Peyer's patch (tissue), 4 donors: ENCODE measurements at regions not wholly inside any gene's neighbourhood (a gene's known extent, or its start where the extent isn't known, plus 50 kb on each side); places are given as distances from the start of the nearest gene placed in this dataset.

Experiments
- DNase-seq, 3 donors: peaks; one replicate each; pipeline ENCODE4 v3.0.0-alpha.2; 2017 to 2019
- H3K27ac ChIP-seq, 4 donors: fragments of 200-600 bp; sonication (generic); one replicate each; pipeline ENCODE4 v1.5.1; 2016 to 2019
- H3K27me3 ChIP-seq, 2 donors: fragments of 200-600 bp; sonication (generic); one replicate each; pipeline ENCODE4 v1.5.1; 2019
- H3K36me3 ChIP-seq, 3 donors: fragments of 200-600 bp; sonication (generic); one replicate each; pipeline ENCODE4 v1.5.1; 2016 to 2019
- H3K4me1 ChIP-seq, 4 donors: fragments of 200-600 bp; sonication (generic); one replicate each; pipeline ENCODE4 v1.5.1; 2016 to 2019
- H3K4me3 ChIP-seq, 4 donors: fragments of 200-600 bp; sonication (generic); 1 replicate in 3 of 4; 2 replicates in 1 of 4; pipeline ENCODE4 v1.5.1; 2016 to 2019; ENCODE audit warnings: mild to moderate bottlenecking in 1 of 4
- H3K9me3 ChIP-seq, 4 donors: fragments of 200-600 bp; sonication (generic); one replicate each; pipeline ENCODE4 v1.5.1; 2016 to 2019; ENCODE audit warnings: mild to moderate bottlenecking in 1 of 4
- CTCF ChIP-seq, 6 experiments: fragments of 450-650 bp in 4 of 6; fragments of 200-600 bp in 2 of 6; sonication (generic) in 1 of 6; IDR thresholded peaks; one replicate each; pipeline ENCODE4 v1.5.1; 2017 to 2019; ENCODE audit warnings: antibody characterized with exemption in 6 of 6, mild to moderate bottlenecking in 3 of 6, moderate library complexity in 1 of 6
- POLR2A ChIP-seq, 2 donors: fragments of 450-650 bp; IDR thresholded peaks; one replicate each; pipeline ENCODE4 v1.5.1; 2017; ENCODE audit warnings: antibody characterized with exemption in 2 of 2, mild to moderate bottlenecking in 2 of 2, moderate library complexity in 2 of 2
- small RNA-seq, 2 donors: library from RNA; depleted of rRNA; stranded (forward); fragments of <200 nt; gene quantifications; one replicate each; pipeline ENCODE3, GENCODE V24; 2016

- Histone ChIP-seq H3K36me3 (no peaks in the 10 kb centered on the region), H3K4me3 (no peak overlapping the region), H3K27me3 (no peaks in the 10 kb centered on the region), H3K27ac (no peak overlapping the region), H3K9me3 (no peaks in the 10 kb centered on the region), H3K4me1 (no peaks in the 10 kb centered on the region)
- no peak for DNase-seq
- TF ChIP-seq CTCF (IDR thresholded peaks at IDR 0.05): no peak
- TF ChIP-seq POLR2A (IDR thresholded peaks at IDR 0.05): no peak
These were observed 53.2 kb upstream of the PKDCC start for GRCh38 chr2:41994661-41995060.

- Histone ChIP-seq H3K36me3 (no peaks in the 10 kb centered on the region), H3K9me3 (no peaks in the 10 kb centered on the region), H3K4me1 (no peaks in the 10 kb centered on the region), H3K27ac (no peak overlapping the region), H3K27me3 (no peaks in the 10 kb centered on the region), H3K4me3 (no peak overlapping the region)
- no peak for TF ChIP-seq POLR2A (IDR thresholded peaks at IDR 0.05)
- no peak for TF ChIP-seq CTCF (IDR thresholded peaks at IDR 0.05)
- DNase-seq: no peak
These were observed 50.3 kb upstream of the PKDCC start for GRCh38 chr2:41997561-41997960.

Small RNAs in the stretch of these regions (small RNA-seq; reads per million reads assigned to genes)
- gene RF00019 (0 reads per million in 2 donors), gene RNU4-63P (0 reads per million in 2 donors)
